Mammary epithelial cell (primary cell): ENCODE measurements at regions not wholly inside any gene's neighbourhood (a gene's known extent, or its start where the extent isn't known, plus 50 kb on each side); places are given as distances from the start of the nearest gene placed in this dataset.

ENCODE experiments used
- EZH2 ChIP-seq: IDR thresholded peaks from 2 replicates; pipeline ENCODE4 v1.6.1; 2012; ENCODE audit warnings: low read length, inconsistent platforms, borderline replicate concordance
- TF ChIP-seq, protein P1 (sequence below), 2 donors: IDR thresholded peaks in 1 of 2; conservative IDR thresholded peaks in 1 of 2; 2 replicates each; pipeline ENCODE4 v1.5.1; 2011 to 2012; ENCODE audit warnings: inconsistent platforms in 2 of 2, low read length in 2 of 2, mild to moderate bottlenecking in 2 of 2, control low read depth in 1 of 2, low read depth in 1 of 2; ENCODE audit not compliant: insufficient read depth in 1 of 2; ENCODE audit errors: extremely low read depth in 1 of 2

DNA sequence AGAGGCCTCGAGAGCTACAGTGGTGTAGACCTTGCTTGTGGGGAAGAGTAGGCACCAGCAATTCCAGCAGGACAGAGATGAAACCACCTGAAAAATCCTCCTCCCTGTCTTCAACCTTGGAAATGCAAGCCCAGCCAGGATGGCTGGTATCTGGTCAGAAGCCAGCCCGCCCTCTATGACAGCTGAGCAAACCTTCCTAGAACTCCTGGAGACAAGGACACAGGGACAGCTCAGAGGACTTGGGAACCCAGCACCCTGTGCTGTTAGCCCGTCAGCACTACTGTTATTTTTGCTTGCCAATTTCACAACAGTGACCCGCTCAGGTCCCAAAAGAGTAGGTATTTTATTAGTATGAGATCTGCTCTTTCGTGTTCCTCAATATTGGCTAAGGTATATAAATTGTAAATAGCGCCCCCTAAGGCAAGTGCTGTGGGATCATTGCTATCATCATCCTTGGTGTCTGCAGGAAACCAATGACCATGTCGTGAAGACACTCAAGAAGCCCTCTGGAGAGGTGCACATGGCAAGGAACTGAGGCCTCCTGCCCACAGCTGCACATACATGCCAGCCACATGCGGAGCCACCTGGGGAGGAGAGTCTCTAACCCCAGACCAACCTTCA lies 156.5 kb upstream of the CHST15 start:
- TF ChIP-seq, protein P1, sequence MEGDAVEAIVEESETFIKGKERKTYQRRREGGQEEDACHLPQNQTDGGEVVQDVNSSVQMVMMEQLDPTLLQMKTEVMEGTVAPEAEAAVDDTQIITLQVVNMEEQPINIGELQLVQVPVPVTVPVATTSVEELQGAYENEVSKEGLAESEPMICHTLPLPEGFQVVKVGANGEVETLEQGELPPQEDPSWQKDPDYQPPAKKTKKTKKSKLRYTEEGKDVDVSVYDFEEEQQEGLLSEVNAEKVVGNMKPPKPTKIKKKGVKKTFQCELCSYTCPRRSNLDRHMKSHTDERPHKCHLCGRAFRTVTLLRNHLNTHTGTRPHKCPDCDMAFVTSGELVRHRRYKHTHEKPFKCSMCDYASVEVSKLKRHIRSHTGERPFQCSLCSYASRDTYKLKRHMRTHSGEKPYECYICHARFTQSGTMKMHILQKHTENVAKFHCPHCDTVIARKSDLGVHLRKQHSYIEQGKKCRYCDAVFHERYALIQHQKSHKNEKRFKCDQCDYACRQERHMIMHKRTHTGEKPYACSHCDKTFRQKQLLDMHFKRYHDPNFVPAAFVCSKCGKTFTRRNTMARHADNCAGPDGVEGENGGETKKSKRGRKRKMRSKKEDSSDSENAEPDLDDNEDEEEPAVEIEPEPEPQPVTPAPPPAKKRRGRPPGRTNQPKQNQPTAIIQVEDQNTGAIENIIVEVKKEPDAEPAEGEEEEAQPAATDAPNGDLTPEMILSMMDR (conservative IDR thresholded peaks at IDR 0.05 in 1 of 2, IDR thresholded peaks at IDR 0.05 in 1 of 2; ENCODE audit: extremely low read depth in 1 of 2, insufficient read depth in 1 of 2, low read depth in 1 of 2, low read length in 2 of 2): peak; percentile 24 to 27
- TF ChIP-seq EZH2: no peak
